DND-41 (cell line): ENCODE measurements at regions not wholly inside any gene's neighbourhood (a gene's known extent, or its start where the extent isn't known, plus 50 kb on each side); places are given as distances from the start of the nearest gene placed in this dataset.
"Not testable (repeated sequence)": the region's sequence is repeated elsewhere in the genome, so short reads cannot be mapped to it uniquely, and the experiment has no call there.

Experiments used
- CTCF ChIP-seq: IDR thresholded peaks from 2 replicates; pipeline ENCODE4 v1.5.1; 2012; ENCODE audit warnings: borderline replicate concordance, low read length, moderate library complexity, mild to moderate bottlenecking; ENCODE audit not compliant: poor library complexity, severe bottlenecking; ENCODE audit errors: extremely low read depth
- EZH2 ChIP-seq: IDR thresholded peaks from 3 replicates; pipeline ENCODE4 v1.6.1; 2012; ENCODE audit warnings: borderline replicate concordance, low read depth, mild to moderate bottlenecking, moderate library complexity, low read length, inconsistent platforms; ENCODE audit not compliant: severe bottlenecking

- not testable (repeated sequence) for TF ChIP-seq CTCF, EZH2
These were observed 152.6 kb downstream of the LAT start for GRCh38 chr16:29137461-29137860.
